HEK293 (cell line): ENCODE measurements at regions not wholly inside any gene's neighbourhood (a gene's known extent, or its start where the extent isn't known, plus 50 kb on each side); places are given as distances from the start of the nearest gene placed in this dataset.
A peak's percentile ranks its signal among the peaks of the same experiment; 100 is the strongest.

Source experiments
- CTCF ChIA-PET: fragments of 350-600 bp; formaldehyde crosslinking; extraction: SDS; loops from one replicate; lab custom pipeline; 2021; ENCODE audit warnings: antibody characterized with exemption; lab: Yijun Ruan, JAX
- POLR2A ChIA-PET: fragments of 300-600 bp; formaldehyde crosslinking; extraction: SDS; loops from one replicate; lab custom pipeline; 2020; ENCODE audit warnings: antibody characterized with exemption, inconsistent platforms; lab: Yijun Ruan, JAX
- H3K27ac ChIP-seq: fragments of 200-500 bp; sonication (Bioruptor generic); 2 replicates; pipeline ENCODE4 v1.5.1; 2014; ENCODE audit warnings: low read depth, low read length, control low read depth, inconsistent platforms; ENCODE audit errors: extremely low read depth
- H3K36me3 ChIP-seq, 2 experiments: fragments of 200-500 bp in 1 of 2; sonication (Bioruptor generic) in 1 of 2; 1 replicate in 1 of 2; 2 replicates in 1 of 2; pipeline ENCODE4 v1.5.1; 2014 to 2017; ENCODE audit warnings: inconsistent platforms in 2 of 2, low read length in 2 of 2; ENCODE audit not compliant: control insufficient read depth in 2 of 2, insufficient read depth in 1 of 2
- H3K4me1 ChIP-seq: fragments of 200-500 bp; sonication (Bioruptor generic); 2 replicates; pipeline ENCODE4 v1.5.1; 2014; ENCODE audit warnings: mild to moderate bottlenecking, low read length, inconsistent platforms; ENCODE audit not compliant: control insufficient read depth, insufficient read depth
- H3K4me3 ChIP-seq: 2 replicates; pipeline ENCODE4 v1.5.1; 2011; ENCODE audit warnings: low read depth, mild to moderate bottlenecking, control low read depth, low read length, moderate library complexity
- H3K9me3 ChIP-seq: fragments of 200-500 bp; sonication (Bioruptor generic); 2 replicates; pipeline ENCODE4 v1.5.1; 2014; ENCODE audit warnings: low read depth, low read length, inconsistent platforms; ENCODE audit not compliant: control insufficient read depth, insufficient read depth
- BCL11A ChIP-seq: fragments of 450-650 bp; formaldehyde crosslinking; IDR thresholded peaks from 2 replicates; pipeline ENCODE4 v1.5.1; 2016; ENCODE audit warnings: low read depth, missing biosample characterization, missing genetic modification characterization
- INSM2 ChIP-seq: fragments of 450-650 bp; formaldehyde crosslinking; IDR thresholded peaks from 2 replicates; pipeline ENCODE4 v1.5.1; 2016; ENCODE audit warnings: missing biosample characterization, missing genetic modification characterization
- KLF17 ChIP-seq: fragments of 450-650 bp; formaldehyde crosslinking; IDR thresholded peaks from 2 replicates; pipeline ENCODE4 v1.5.1; 2016; ENCODE audit warnings: missing biosample characterization, missing genetic modification characterization
- OSR2 ChIP-seq: fragments of 450-650 bp; formaldehyde crosslinking; IDR thresholded peaks from 2 replicates; pipeline ENCODE4 v1.5.1; 2016; ENCODE audit warnings: missing biosample characterization, missing genetic modification characterization
- PRDM1 ChIP-seq: fragments of 450-650 bp; formaldehyde crosslinking; IDR thresholded peaks from 2 replicates; pipeline ENCODE4; 2016; ENCODE audit warnings: missing biosample characterization, missing genetic modification characterization
- SCRT1 ChIP-seq: fragments of 450-650 bp; formaldehyde crosslinking; IDR thresholded peaks from 2 replicates; pipeline ENCODE4 v1.5.1; 2016; ENCODE audit warnings: missing biosample characterization, missing genetic modification characterization, borderline replicate concordance
- ZFP3 ChIP-seq: fragments of 450-650 bp; formaldehyde crosslinking; IDR thresholded peaks from 2 replicates; pipeline ENCODE4 v1.5.1; 2016; ENCODE audit warnings: low read depth, missing biosample characterization, missing genetic modification characterization
- ZFP37 ChIP-seq: fragments of 450-650 bp; formaldehyde crosslinking; IDR thresholded peaks from 2 replicates; pipeline ENCODE4 v1.5.1; 2016; ENCODE audit warnings: missing biosample characterization, missing genetic modification characterization
- ZFP41 ChIP-seq: fragments of 450-650 bp; formaldehyde crosslinking; IDR thresholded peaks from 2 replicates; pipeline ENCODE4 v1.5.1; 2016; ENCODE audit warnings: missing biosample characterization, missing genetic modification characterization, borderline replicate concordance
- ZNF112 ChIP-seq: fragments of 450-650 bp; formaldehyde crosslinking; IDR thresholded peaks from 2 replicates; pipeline ENCODE4 v1.5.0; 2017; ENCODE audit warnings: missing biosample characterization, missing genetic modification characterization
- ZNF121 ChIP-seq: fragments of 450-650 bp; formaldehyde crosslinking; IDR thresholded peaks from 2 replicates; pipeline ENCODE4 v1.5.1; 2016; ENCODE audit warnings: missing biosample characterization, missing genetic modification characterization
- ZNF140 ChIP-seq: fragments of 450-650 bp; formaldehyde crosslinking; IDR thresholded peaks from 2 replicates; pipeline ENCODE4 v1.5.1; 2016; ENCODE audit warnings: missing biosample characterization, missing genetic modification characterization
- ZNF354C ChIP-seq: fragments of 450-650 bp; formaldehyde crosslinking; IDR thresholded peaks from 2 replicates; pipeline ENCODE4 v1.5.1; 2016; ENCODE audit warnings: missing biosample characterization, missing genetic modification characterization, low read depth, borderline replicate concordance
- ZNF416 ChIP-seq: fragments of 450-650 bp; formaldehyde crosslinking; IDR thresholded peaks from 2 replicates; pipeline ENCODE4 v1.5.1; 2016; ENCODE audit warnings: missing biosample characterization, missing genetic modification characterization
- ZNF48 ChIP-seq: fragments of 450-650 bp; formaldehyde crosslinking; IDR thresholded peaks from 2 replicates; pipeline ENCODE4 v1.5.1; 2016; ENCODE audit warnings: missing biosample characterization, missing genetic modification characterization
- ZNF510 ChIP-seq: fragments of 450-650 bp; formaldehyde crosslinking; IDR thresholded peaks from 2 replicates; pipeline ENCODE4 v1.5.1; 2018; ENCODE audit warnings: mild to moderate bottlenecking, missing genetic modification characterization, missing biosample characterization; ENCODE audit not compliant: insufficient replicate concordance
- ZNF518A ChIP-seq: fragments of 450-650 bp; formaldehyde crosslinking; conservative IDR thresholded peaks from 2 replicates; pipeline ENCODE4 v1.5.1; 2016; ENCODE audit warnings: low read depth, missing biosample characterization, missing genetic modification characterization
- ZNF596 ChIP-seq: fragments of 450-650 bp; IDR thresholded peaks from 2 replicates; pipeline ENCODE4 v1.5.0; 2018; ENCODE audit warnings: missing biosample characterization, mild to moderate bottlenecking, missing genetic modification characterization, moderate library complexity
- ZNF610 ChIP-seq: fragments of 450-650 bp; formaldehyde crosslinking; IDR thresholded peaks from 2 replicates; pipeline ENCODE4 v1.5.1; 2016; ENCODE audit warnings: missing biosample characterization, missing genetic modification characterization, borderline replicate concordance
- ZNF623 ChIP-seq: fragments of 450-650 bp; formaldehyde crosslinking; IDR thresholded peaks from 2 replicates; pipeline ENCODE4 v1.5.1; 2016; ENCODE audit warnings: missing biosample characterization, missing genetic modification characterization
- ZNF639 ChIP-seq: fragments of 450-650 bp; formaldehyde crosslinking; IDR thresholded peaks from 2 replicates; pipeline ENCODE4 v1.5.1; 2016; ENCODE audit warnings: missing biosample characterization, missing genetic modification characterization
- ZNF791 ChIP-seq: fragments of 450-650 bp; formaldehyde crosslinking; IDR thresholded peaks from 2 replicates; pipeline ENCODE4 v1.5.1; 2016; ENCODE audit warnings: missing biosample characterization, missing genetic modification characterization
- ZNF792 ChIP-seq: fragments of 450-650 bp; formaldehyde crosslinking; IDR thresholded peaks from 2 replicates; pipeline ENCODE4 v1.5.1; 2016; ENCODE audit warnings: missing biosample characterization, missing genetic modification characterization

GRCh38 chr4:31803526-31804195, 1083.5 kb downstream of the PCDH7 start:
- no peaks in the 10 kb centered on the region for H3K36me3 ChIP-seq
- ChIA-PET CTCF (interaction anchor here (0.8 kb wide), 1 partner anchor 13 kb away, joined by 3 read pairs; no protein-coding TSS in a partner anchor), POLR2A (no interaction called here)
- no peaks in the 10 kb centered on the region for H3K4me1 ChIP-seq
- H3K9me3 ChIP-seq: no peaks in the 10 kb centered on the region
- TF ChIP-seq ZNF792 (tag by site-specific recombination) (no peak), ZNF518A (no peak), SCRT1 (tag by site-specific recombination) (no peak)
- no peak overlapping the region for H3K27ac ChIP-seq
- H3K4me3 ChIP-seq: no peak overlapping the region

GRCh38 chr4:31807036-31807435, 1086.9 kb downstream of the PCDH7 start:
- H3K27ac ChIP-seq: no peak overlapping the region
- TF ChIP-seq ZNF416 (tag by site-specific recombination) (no peak), ZFP37 (tag by site-specific recombination) (no peak), ZNF639 (tag by site-specific recombination) (no peak), ZFP41 (tag by site-specific recombination) (no peak), BCL11A (tag by site-specific recombination) (no peak), ZNF354C (tag by site-specific recombination) (no peak)
- CTCF ChIA-PET: interaction anchor here (0.6 kb wide), 1 partner anchor 30 kb away, joined by 3 read pairs; no protein-coding TSS in a partner anchor
- H3K4me1 ChIP-seq: no peaks in the 10 kb centered on the region
- POLR2A ChIA-PET: no interaction called here
- no peak overlapping the region for H3K4me3 ChIP-seq
- no peaks in the 10 kb centered on the region for H3K36me3 ChIP-seq
- no peaks in the 10 kb centered on the region for H3K9me3 ChIP-seq

- Histone ChIP-seq H3K4me1 (no peaks in the 10 kb centered on the region), H3K9me3 (no peaks in the 10 kb centered on the region), H3K36me3 (no peaks in the 10 kb centered on the region), H3K4me3 (no peak overlapping the region), H3K27ac (no peak overlapping the region)
- ChIA-PET POLR2A (no interaction called here), CTCF (no interaction called here)
- TF ChIP-seq ZNF140 (tag by site-specific recombination): 0 out of 2 replicates have a peak, but pooled peaks have one; percentile 23
- TF ChIP-seq ZNF510 (tag by site-specific recombination): peak; percentile 13
- no peak for TF ChIP-seq INSM2 (tag by site-specific recombination)
- TF ChIP-seq ZNF596 (tag by site-specific recombination): no peak
- TF ChIP-seq ZNF792 (tag by site-specific recombination): no peak
- TF ChIP-seq ZFP3 (tag by site-specific recombination): no peak
- TF ChIP-seq ZNF121 (tag by site-specific recombination): no peak
- no peak for TF ChIP-seq ZNF48 (tag by site-specific recombination)
- no peak for TF ChIP-seq ZNF112 (tag by site-specific recombination)
- no peak for TF ChIP-seq OSR2 (tag by site-specific recombination)
- no peak for TF ChIP-seq ZNF610
- TF ChIP-seq ZNF623 (tag by site-specific recombination): peak; percentile 48
- no peak for TF ChIP-seq PRDM1 (tag by site-specific recombination)
- no peak for TF ChIP-seq ZNF354C (tag by site-specific recombination)
- TF ChIP-seq KLF17 (tag by site-specific recombination): no peak
- no peak for TF ChIP-seq ZNF791 (tag by site-specific recombination)
Observed at GRCh38 chr4:31844350-31844749, 1124.2 kb downstream of the PCDH7 start.
